GM23338 (cell line): ENCODE measurements at regions not wholly inside any gene's neighbourhood (a gene's known extent, or its start where the extent isn't known, plus 50 kb on each side); places are given as distances from the start of the nearest gene placed in this dataset.

Source experiments
- CREB1 ChIP-seq: fragments of 250-450 bp; sonication (Bioruptor Pico); IDR thresholded peaks from 2 replicates; pipeline ENCODE4 v1.5.0; 2020; ENCODE audit warnings: low read depth, mild to moderate bottlenecking, moderate library complexity
- EZH2 ChIP-seq: fragments of 200-600 bp; sonication (generic); IDR thresholded peaks from one replicate; pipeline ENCODE4 v1.8.0; 2017; ENCODE audit warnings: antibody characterized with exemption, mild to moderate bottlenecking, low read depth; ENCODE audit not compliant: unreplicated experiment
- POLR2AphosphoS5 ChIP-seq: IDR thresholded peaks from 2 replicates; pipeline ENCODE4 v1.6.1; 2016; ENCODE audit warnings: antibody characterized with exemption, low read depth
- ZNF114 ChIP-seq: fragments of 250-450 bp; sonication (Bioruptor Pico); IDR thresholded peaks from 2 replicates; pipeline ENCODE4 v1.5.0; 2020; ENCODE audit warnings: mild to moderate bottlenecking, moderate library complexity
- TF ChIP-seq, protein P1 (sequence below), 2 experiments: fragments of 200-600 bp in 1 of 2; sonication (generic) in 1 of 2; conservative IDR thresholded peaks; 2 replicates each; pipeline versions ENCODE4 v1.5.1 to v1.6.1; 2016 to 2017; ENCODE audit warnings: antibody characterized with exemption in 2 of 2, low read depth in 2 of 2, mild to moderate bottlenecking in 2 of 2, moderate library complexity in 1 of 2

DNA sequence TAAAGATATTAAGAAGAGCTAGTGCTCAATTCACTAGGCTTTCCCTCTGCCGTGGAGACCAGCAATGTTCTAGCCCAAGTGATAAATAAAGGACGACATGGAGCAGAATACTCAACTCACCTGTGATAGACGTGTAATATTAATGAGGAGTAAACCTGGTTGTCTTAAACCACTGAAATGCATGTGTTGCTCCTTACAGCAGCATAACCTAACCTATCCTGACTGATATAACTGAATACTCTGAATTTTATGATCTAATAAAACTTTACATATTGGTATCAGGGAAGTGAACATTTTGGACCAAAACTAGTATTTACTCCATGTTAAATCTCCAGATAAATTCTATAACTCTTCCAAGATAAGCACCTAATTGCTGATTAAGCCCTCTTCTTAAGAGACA is 531.0 kb downstream of the METTL4 start:
- TF ChIP-seq, protein P1, sequence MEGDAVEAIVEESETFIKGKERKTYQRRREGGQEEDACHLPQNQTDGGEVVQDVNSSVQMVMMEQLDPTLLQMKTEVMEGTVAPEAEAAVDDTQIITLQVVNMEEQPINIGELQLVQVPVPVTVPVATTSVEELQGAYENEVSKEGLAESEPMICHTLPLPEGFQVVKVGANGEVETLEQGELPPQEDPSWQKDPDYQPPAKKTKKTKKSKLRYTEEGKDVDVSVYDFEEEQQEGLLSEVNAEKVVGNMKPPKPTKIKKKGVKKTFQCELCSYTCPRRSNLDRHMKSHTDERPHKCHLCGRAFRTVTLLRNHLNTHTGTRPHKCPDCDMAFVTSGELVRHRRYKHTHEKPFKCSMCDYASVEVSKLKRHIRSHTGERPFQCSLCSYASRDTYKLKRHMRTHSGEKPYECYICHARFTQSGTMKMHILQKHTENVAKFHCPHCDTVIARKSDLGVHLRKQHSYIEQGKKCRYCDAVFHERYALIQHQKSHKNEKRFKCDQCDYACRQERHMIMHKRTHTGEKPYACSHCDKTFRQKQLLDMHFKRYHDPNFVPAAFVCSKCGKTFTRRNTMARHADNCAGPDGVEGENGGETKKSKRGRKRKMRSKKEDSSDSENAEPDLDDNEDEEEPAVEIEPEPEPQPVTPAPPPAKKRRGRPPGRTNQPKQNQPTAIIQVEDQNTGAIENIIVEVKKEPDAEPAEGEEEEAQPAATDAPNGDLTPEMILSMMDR (conservative IDR thresholded peaks at IDR 0.05; ENCODE audit: low read depth in 2 of 2), result no peak
- no peak for TF ChIP-seq POLR2AphosphoS5
- TF ChIP-seq ZNF114 (CRISPR knock-in tag), result no peak
- TF ChIP-seq EZH2, result no peak
- TF ChIP-seq CREB1 (CRISPR knock-in tag), result no peak
